Left cardiac atrium (tissue), 4 donors: ENCODE measurements at regions not wholly inside any gene's neighbourhood (a gene's known extent, or its start where the extent isn't known, plus 50 kb on each side); places are given as distances from the start of the nearest gene placed in this dataset.
"Not testable (repeated sequence)": the region's sequence is repeated elsewhere in the genome, so short reads cannot be mapped to it uniquely, and the experiment has no call there.

Source experiments
- ATAC-seq, 2 donors: fragments of 200-7000 bp; cut with Tn5 transposase; one replicate each; pipeline ENCODE4 v1.9.1; 2020; ENCODE audit warnings: mild to moderate bottlenecking in 2 of 2, moderate library complexity in 2 of 2
- DNase-seq: peaks from one replicate; pipeline ENCODE4 v3.0.0-alpha.2; 2020
- intact Hi-C, 2 donors: fragments of 100-400 bp; cut with DNase I; formaldehyde crosslinking; loops; one replicate each; pipeline versions ENCODE4 v1.14.1 to v1.15.1; 2022 to 2023
- donor health status: DM: no; HTN: yes; CAD: no.
- donor health status: DM: no; HTN: yes; CAD: no; lungs with severe emphysema.
- donor health status: DM: yes; HTN: yes; CAD: no.
- donor health status: Dilated cardiomyopathy.

DNA sequence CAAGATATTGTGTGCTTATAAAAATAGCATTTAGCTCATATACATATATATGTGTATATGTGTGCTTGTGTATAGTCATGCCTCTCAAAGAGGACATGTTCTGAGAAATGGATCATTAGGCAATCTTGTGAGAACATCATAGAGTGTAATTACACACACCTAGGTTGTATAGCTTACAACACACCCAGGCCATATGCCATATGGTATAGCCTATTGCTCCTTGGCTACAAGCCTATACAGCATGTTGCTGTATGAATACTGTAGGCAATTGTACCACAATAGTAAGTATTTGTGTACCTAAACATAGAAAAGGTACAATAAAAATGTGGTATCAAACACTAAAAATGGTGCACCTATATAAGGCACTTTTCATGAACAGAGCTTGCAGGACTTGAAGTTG lies 1510.5 kb upstream of the LRRTM3 start:
- DNase-seq: no peak
- intact Hi-C loops: no loop called here
- no peak for ATAC-seq

DNA sequence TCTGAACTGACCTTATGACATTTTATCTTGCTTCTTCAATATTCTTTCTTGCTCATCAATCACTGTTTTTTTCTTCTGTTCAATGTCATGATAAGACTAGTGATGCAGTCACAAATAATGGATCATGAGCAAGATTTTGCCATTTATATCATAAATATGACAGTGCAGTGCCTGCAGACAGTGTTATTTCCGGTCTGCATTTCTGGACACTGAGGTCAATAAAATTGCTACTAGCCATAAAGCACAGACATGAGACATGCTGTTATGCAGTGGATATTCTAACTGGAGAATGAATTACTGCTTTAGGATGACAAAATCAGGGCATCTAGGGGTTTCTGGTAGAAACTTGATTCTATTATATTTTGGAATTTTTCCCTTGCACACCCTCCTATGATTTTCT lies 1509.7 kb upstream of the LRRTM3 start:
- no peak for ATAC-seq
- no peak for DNase-seq
- intact Hi-C loops: no loop called here

DNA sequence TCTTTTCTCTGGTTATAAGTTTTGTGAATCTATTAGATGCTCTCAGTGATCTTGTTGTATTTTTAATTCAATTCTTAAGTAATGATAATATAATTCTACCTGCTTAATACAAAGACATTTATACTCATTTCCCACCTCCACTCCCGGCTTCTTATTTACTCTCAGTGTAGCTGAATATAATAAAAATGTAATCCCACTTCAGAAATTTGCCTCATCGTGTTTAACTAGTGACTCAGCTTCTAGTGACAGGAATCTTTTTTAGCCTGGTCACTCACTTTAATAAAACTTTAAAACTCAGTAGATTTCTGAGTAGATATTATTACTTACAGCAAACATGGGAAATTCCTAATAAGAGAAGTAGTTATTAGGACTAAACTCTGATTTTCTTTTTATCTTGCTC lies 1506.2 kb upstream of the LRRTM3 start:
- DNase-seq: no peak

DNA sequence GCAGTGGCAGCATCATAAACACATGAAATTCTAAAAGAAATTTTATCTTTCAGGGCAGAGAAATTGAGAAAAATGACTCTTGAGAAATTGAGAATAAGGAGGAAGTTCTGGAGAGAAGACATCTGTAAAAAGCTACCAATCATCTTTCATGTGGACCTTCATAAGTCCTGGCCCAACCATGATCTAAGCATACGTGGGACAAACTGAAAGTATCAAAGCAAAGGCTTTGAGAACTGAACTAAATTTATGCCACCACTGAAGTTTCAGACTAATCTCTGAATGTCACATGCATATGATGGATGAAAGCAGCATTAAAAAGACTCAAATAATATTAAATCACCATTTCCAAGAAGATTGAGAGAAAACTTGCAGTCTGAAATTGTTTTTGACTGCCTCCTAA lies 1502.8 kb upstream of the LRRTM3 start:
- ATAC-seq (no peak), DNase-seq (no peak)
- intact Hi-C loops: no loop called here

More for the DNA sequence above, 1506.2 kb upstream of the LRRTM3 start:
- intact Hi-C loops: no loop called here
- ATAC-seq: no peak

DNA sequence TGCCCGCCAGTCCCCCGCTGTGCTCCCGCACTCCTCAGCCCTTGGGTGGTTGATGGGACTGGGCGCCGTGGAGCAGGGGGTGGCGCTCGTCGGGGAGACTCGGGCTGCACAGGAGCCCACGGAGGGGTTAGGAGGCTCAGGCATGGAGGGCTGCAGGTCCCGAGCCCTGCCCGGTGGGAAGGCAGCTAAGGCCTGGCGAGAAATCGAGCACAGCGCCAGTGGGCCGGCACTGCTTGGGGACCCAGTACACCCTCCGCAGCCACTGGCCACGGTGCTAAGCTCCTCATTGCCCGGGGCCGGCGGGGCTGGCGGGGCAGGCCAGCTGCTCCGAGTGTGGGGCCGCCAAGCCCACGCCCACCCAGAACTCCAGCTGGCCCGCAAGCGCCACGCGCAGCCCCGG lies 1496.5 kb upstream of the LRRTM3 start:
- intact Hi-C loops, DNase-seq: not testable (repeated sequence)

DNA sequence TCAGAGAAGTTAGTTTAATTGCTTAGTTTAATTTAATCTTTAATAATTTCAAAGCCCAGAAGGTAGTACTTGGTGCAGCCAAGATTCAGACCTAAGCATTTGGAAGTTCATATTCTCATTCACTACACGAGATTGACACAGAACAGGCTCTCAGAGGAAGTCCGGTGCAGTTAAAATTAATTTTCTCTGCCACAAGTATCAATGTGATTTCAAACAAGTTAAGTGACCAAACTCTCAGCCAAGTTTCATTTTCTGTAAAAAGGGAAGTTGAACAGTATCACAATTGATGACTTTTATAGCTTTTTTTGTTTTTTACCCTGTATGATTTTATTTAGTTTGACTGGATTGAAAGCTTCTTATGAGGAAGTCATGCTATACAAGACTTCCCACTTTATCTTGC lies 1494.9 kb upstream of the LRRTM3 start:
- no peak for ATAC-seq
- intact Hi-C loops: no loop called here
- DNase-seq: no peak

More for the DNA sequence above, 1496.5 kb upstream of the LRRTM3 start:
- ATAC-seq: not testable (repeated sequence)

DNA sequence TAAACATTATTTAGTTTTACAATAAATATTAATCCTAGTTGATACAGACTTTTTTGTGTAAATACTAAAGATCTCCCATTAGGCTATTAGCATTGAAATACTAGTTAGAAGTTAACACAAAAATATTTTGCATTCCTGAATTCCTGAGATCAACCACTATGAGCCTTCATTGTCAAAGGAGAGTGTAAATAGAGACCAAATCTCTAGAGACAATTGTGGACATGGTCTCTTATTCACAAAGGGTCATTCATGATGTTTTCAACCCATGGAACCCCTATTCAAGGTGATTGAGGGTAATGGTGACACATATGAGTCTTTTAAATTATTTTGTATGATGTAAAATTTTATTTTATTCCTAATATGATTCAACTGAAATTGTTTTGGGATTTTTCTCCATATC lies 1454.8 kb upstream of the LRRTM3 start:
- intact Hi-C loops: no loop called here
- DNase-seq (no peak), ATAC-seq (no peak)

DNA sequence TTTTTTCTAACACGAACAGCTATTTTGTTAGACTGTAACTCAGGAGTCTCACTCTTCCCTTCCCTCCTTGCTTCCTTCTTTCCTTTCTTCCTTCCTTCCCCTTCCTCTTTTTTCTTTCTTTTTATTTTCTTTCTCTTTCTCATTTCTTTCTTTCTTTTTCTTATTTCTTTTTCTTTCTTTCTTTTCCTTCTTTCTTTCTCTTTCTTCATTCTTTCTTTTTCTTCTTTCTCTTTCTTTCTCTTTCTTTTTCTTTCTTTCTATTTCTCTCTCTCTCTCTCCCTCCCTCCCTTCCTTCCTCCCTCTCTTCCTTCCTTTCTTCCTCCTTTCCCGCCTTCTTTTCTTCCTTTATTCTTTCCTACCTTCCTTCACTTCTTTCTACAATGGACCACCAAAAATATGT lies 1443.0 kb upstream of the LRRTM3 start:
- no peak for ATAC-seq
- DNase-seq: no peak
- intact Hi-C loops: no loop called here

DNA sequence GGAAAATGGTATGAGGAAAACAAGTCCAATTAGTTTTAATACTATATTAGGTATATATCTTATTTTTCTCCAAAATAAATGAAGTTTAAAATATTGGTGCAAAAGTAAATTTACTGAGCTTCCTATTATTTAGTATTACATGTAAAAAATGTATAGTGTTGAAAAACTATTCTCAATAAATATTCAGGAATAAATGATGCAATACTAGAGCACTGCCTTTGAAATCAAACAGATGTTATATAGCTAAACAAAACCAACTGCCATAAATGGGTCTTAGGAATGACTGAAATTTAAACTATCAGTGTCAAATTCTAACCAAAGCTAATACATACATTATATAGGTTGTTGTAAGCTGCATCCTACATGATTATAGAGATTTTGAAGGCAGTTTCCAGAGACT lies 1434.0 kb upstream of the LRRTM3 start:
- intact Hi-C loops: no loop called here
- ATAC-seq (no peak), DNase-seq (no peak)

DNA sequence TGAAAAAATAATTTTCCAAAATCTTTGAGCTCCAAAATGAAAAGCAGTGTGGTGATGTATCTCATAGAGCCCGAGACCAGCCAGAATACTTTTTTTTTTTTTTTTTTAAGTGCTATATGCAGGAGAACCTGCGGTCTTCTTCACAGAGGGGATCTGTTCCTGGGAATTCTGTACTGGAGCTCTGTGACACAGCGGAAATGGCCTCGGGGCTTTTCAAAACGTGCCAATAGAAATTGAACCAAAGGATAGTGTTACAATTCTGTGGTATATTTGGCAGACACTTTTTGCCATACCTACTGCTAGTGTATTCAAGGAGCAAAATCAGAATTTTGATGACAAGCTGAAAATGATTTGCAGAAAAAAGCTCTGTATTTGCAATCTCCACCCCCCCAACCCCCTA lies 1429.3 kb upstream of the LRRTM3 start:
- intact Hi-C loops: no loop called here
- ATAC-seq (no peak), DNase-seq (no peak)

DNA sequence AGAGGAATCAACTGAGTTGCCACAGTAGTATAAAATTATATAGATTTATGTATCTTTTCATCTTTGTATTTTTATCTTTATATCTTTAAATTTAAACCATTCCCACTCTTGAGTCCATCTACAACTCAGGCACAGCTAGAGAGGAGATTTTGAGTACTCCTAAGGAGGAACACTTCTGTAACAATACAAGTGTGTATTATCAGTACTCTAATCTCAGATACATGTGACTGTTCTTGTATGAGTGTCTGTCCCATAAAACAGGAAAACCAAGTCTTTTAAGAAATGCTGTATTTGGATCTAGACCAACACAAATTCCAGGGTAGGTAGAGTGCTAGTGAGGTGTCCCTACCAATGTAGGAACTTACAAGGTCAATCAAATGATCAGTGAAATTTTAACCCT lies 1428.0 kb upstream of the LRRTM3 start:
- intact Hi-C loops: no loop called here
- ATAC-seq: no peak
- no peak for DNase-seq

DNA sequence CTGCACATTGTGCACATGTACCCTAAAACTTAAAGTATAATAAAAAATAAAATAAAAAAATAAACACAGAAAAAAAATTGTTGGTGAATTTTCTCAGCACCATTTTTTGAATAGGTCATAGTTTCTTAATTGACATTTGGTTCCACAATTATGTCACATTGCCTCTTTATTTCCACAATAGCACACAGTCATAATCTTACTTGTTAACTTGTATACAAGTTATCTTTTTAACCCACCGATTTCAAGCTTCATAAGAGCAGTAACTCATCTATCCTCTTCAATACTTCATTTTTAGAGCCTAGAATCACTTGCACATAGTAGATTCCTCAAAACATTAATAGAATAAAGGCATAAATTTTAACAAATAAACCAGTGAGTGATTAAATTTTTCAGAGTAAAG lies 1425.1 kb upstream of the LRRTM3 start:
- intact Hi-C loops: no loop called here
- DNase-seq (no peak), ATAC-seq (no peak)

DNA sequence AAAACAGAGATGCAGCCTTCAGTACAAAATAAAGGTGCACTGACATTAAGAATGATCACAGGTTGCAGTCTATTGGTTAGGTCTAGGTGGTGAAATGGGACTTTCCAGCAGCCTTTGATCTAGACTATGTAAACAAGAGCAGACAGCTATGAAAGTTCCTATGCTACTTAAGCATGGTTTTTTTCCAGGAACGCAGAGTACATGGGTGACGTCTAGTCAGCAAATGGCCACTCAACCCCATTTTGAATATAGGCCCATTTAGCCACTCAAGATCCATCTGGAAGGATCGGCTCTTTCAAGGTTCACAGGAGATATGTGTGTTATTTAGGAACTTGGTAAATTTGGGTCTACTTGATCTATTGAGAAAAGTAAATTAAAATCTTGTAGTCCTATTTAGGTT lies 1424.6 kb upstream of the LRRTM3 start:
- ATAC-seq (no peak), DNase-seq (no peak)
- intact Hi-C loops: no loop called here

DNA sequence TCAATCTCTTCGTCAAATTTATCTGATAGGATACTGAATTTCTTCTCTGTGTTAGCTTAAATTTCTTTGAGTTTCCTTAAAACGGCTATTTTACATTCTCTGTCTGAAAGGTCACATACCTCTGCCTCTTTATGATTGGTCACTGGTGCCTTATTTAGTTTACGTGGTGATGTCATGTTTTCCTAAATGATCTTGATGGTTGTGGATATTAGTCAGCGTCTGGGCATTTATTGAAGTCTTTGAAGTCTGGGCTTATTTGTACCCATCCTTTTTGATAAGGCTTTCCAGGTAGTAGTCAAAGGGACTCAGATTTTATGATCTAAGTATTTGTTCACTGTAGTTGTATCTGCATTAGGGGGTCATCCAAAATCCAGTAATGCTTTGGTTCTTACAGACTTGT lies 1407.5 kb upstream of the LRRTM3 start:
- no peak for ATAC-seq

DNA sequence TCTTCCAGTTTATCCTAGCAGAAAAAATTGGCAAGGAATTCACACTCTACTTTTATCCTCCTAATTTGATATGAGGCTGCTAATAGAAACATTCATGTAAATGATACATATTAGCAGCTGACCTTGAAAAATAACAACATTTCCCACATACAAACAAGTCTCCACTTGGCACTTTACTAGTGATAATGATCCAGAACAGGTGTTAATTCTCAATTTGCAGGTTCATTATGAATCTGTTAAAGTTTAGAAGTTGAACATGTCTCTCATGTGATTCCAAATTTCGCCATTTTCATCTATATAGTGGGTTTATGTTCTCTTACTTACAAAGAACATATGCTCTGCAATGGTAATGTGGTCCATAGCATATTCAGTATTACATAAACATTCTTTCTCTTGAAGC lies 1396.8 kb upstream of the LRRTM3 start:
- DNase-seq (no peak), ATAC-seq (no peak)
- intact Hi-C loops: no loop called here

More for the DNA sequence above, 1407.5 kb upstream of the LRRTM3 start:
- no peak for DNase-seq
- intact Hi-C loops: no loop called here

DNA sequence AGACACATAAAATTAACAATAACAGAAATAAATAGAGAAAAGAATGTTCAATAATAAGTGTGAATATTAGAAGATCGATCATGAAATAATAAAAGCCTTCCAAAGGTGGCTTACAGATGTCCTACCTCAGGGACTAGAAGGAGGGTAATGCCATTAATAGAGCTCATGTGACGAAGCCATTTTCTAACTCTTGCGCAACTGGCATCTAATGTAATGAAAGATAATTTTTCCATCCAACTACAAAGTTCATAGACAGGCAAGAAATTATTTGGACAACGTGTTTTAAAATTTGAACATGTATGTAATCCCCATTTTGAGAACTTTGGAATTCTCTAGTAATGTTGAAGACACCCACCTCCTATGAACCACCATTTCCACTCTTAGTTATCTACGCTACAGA lies 1394.3 kb upstream of the LRRTM3 start:
- intact Hi-C loops: no loop called here
- ATAC-seq: no peak
- DNase-seq: no peak

DNA sequence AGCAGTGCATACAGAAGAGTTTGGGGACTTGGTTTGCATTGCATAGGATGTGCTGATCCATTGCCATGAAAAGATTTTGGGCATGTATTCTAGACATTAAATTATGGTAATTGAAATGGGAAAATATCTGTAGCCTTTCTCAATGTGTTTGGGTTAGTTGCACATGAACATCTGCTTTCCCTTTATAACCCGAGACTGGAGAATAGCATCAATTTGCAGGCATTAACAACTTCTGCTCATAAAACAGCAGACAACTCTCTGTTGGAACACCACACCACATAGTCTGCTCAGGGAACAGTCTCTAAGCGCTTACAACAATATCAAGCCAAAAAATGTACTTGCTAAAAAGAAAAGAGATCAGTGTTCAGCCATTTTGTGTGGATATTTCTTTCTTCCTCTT lies 1391.1 kb upstream of the LRRTM3 start:
- DNase-seq: no peak
- intact Hi-C loops: no loop called here
- no peak for ATAC-seq

DNA sequence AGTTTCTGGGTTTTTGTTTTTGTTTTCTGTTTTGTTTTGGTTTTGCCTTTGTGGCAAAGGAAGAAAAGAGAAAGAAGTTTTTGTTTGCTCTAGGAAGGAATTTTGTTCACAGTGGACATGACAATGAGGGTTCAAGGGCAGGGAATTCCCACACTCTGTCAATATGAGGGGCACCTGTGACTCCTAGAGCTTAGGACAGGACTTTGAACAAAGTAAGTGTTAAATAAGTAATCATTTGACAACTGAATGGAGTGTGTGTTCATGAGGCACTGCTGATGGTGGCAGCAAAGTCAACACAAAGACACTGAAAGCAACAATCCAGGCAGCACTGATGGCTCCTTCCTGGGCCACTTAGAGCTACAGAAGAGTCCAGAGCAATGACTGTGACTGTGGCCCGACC lies 1381.1 kb upstream of the LRRTM3 start:
- intact Hi-C loops: no loop called here
- ATAC-seq: no peak
- DNase-seq: no peak

DNA sequence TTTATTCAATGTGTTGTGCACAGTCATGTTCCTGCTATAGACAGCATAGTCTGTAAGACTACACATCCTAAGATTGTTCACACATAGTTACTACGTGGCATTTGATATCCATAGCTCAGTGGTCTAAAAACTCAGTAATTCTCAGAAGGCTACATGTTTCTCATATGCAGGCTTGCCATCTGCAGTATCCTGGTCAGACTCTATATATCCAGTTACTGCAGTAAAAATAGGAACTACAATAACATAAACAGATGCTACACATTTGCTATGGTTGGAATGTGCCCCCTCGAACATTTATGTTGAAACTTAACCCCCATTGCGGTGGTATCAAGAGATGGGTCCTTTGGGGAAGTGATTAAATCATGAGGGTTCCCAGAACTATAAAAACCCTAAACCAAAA lies 1377.8 kb upstream of the LRRTM3 start:
- DNase-seq (no peak), ATAC-seq (no peak)
- intact Hi-C loops: no loop called here

DNA sequence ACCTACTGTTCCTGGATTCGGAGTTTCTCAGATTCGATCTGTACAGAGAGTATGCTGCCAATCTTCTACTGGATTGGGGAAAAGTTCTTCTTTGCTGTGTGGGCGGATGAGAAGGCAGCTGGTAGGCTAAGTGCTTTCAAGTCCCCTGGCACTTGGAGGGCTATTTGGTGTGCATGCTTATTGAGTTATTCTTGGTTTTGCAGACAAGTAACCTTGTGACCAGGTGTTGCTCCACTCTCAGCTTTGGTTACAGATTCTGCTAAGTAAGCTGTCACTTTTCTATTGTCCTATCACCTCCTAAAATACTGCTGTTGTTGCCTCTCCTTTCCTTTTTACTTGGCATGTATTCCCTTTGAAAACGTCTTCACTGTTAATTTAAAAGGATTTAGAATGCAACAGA lies 1375.1 kb upstream of the LRRTM3 start:
- ATAC-seq: no peak
- intact Hi-C loops: no loop called here

DNA sequence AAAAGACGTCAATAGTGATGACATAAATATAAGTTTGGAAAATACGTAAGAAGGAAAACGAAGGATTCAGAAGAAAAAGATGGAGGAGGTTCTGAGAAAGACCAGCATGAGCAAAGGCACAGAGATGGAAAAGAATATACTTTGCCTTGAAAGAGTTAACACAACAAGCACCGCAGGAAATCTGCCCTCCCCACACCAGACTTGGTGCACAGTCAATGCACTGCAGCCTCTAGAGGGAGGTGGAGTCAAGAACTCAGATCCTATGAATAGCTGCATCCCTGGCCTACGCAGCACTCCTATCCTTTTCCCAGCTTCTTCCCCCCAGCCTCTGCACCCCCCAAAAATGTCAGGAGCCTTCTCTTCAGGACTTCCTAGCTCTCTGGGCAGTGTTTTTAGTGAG lies 1370.6 kb upstream of the LRRTM3 start:
- DNase-seq (no peak), ATAC-seq (no peak)
- intact Hi-C loops: no loop called here

More for the DNA sequence above, 1375.1 kb upstream of the LRRTM3 start:
- no peak for DNase-seq

DNA sequence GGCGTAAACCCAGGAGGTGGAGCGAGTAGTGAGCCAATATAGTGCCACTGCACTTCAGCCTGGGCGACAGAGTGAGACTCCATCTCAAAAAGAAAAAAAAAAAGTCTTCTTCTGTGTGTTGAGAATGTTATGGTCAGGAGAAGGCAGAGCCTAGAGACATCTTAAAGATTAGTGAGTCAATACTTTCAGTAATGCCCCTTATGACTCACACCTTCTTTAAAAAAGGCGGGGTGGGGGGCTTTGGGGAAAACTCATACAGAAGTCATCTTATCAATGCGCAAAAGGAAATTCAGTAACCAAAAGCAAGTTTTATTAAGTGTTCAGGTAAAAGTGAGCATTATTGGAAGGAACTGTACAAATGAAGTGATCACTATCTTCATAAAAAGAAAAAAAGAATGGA lies 1369.8 kb upstream of the LRRTM3 start:
- ATAC-seq: no peak
- intact Hi-C loops: no loop called here
- no peak for DNase-seq
